ENCODE measurements at regions not wholly inside any gene's neighbourhood (a gene's known extent, or its start where the extent isn't known, plus 50 kb on each side); places are given as distances from the start of the nearest gene placed in this dataset.

GRCh38 chr14:101623685-101624444 lies 62.6 kb downstream of the DIO3 start:
- Histone ChIP-seq H3K4me3 (ENCODE audit: low read depth, low read length) (no peak overlapping the region), H3K36me3 (ENCODE audit: control insufficient read depth in 2 of 2, insufficient read depth in 1 of 2, low read length in 2 of 2) (no peaks in the 10 kb centered on the region), H3K27ac (ENCODE audit: extremely low read depth, low read depth, low read length) (no peak overlapping the region), H3K4me1 (ENCODE audit: control insufficient read depth, insufficient read depth, low read length) (no peaks in the 10 kb centered on the region), H3K9me3 (ENCODE audit: control insufficient read depth, insufficient read depth, low read depth, low read length) (no peaks in the 10 kb centered on the region)
- ChIA-PET CTCF (no interaction called here), POLR2A (no interaction called here)
- no peak for TF ChIP-seq ZBTB20 (tag by site-specific recombination; IDR thresholded peaks at IDR 0.05)
- peak; percentile 39 for TF ChIP-seq ZIC2 (tag by site-specific recombination; IDR thresholded peaks at IDR 0.05)

GRCh38 chr14:101624536-101624935 lies 63.2 kb downstream of the DIO3 start:
- CTCF ChIA-PET, result no interaction called here

GRCh38 chr14:101625336-101626097 lies 64.2 kb downstream of the DIO3 start:
- POLR2A ChIA-PET, result no interaction called here

More at GRCh38 chr14:101624536-101624935, 63.2 kb downstream of the DIO3 start:
- Histone ChIP-seq H3K9me3 (ENCODE audit: control insufficient read depth, insufficient read depth, low read depth, low read length) (no peaks in the 10 kb centered on the region), H3K4me3 (ENCODE audit: low read depth, low read length) (no peak overlapping the region), H3K36me3 (ENCODE audit: control insufficient read depth in 2 of 2, insufficient read depth in 1 of 2, low read length in 2 of 2) (no peaks in the 10 kb centered on the region), H3K27ac (ENCODE audit: extremely low read depth, low read depth, low read length) (no peak overlapping the region), H3K4me1 (ENCODE audit: control insufficient read depth, insufficient read depth, low read length) (no peaks in the 10 kb centered on the region)
- TF ChIP-seq ZNF23 (tag by site-specific recombination; IDR thresholded peaks at IDR 0.05; ENCODE audit: borderline replicate concordance) (no peak), TRIM28 (IDR thresholded peaks at IDR 0.05; ENCODE audit: borderline replicate concordance, low read length) (no peak), PRDM4 (tag by site-specific recombination; IDR thresholded peaks at IDR 0.05) (no peak), SETDB1 (IDR thresholded peaks at IDR 0.05; ENCODE audit: insufficient read length, low read length) (no peak), ZNF302 (tag by site-specific recombination; IDR thresholded peaks at IDR 0.05; ENCODE audit: low read depth) (no peak), ZNF513 (tag by site-specific recombination; IDR thresholded peaks at IDR 0.05) (no peak)
- POLR2A ChIA-PET, result no interaction called here

More at GRCh38 chr14:101625336-101626097, 64.2 kb downstream of the DIO3 start:
- H3K36me3 ChIP-seq (ENCODE audit: control insufficient read depth in 2 of 2, insufficient read depth in 1 of 2, low read length in 2 of 2), result no peaks in the 10 kb centered on the region
- no peaks in the 10 kb centered on the region for H3K4me1 ChIP-seq (ENCODE audit: control insufficient read depth, insufficient read depth, low read length)
- H3K4me3 ChIP-seq (ENCODE audit: low read depth, low read length), result no peak overlapping the region
- no peak overlapping the region for H3K27ac ChIP-seq (ENCODE audit: extremely low read depth, low read depth, low read length)
- H3K9me3 ChIP-seq (ENCODE audit: control insufficient read depth, insufficient read depth, low read depth, low read length), result no peaks in the 10 kb centered on the region
- TF ChIP-seq ZNF394 (tag by site-specific recombination; IDR thresholded peaks at IDR 0.05; ENCODE audit: borderline replicate concordance) (no peak), ZNF366 (tag by site-specific recombination; conservative IDR thresholded peaks at IDR 0.05) (peak; percentile 98), ZNF138 (tag by site-specific recombination; IDR thresholded peaks at IDR 0.05; ENCODE audit: borderline replicate concordance) (no peak), ZNF311 (tag by site-specific recombination; IDR thresholded peaks at IDR 0.05; ENCODE audit: borderline replicate concordance) (0 out of 2 replicates have a peak, but pooled peaks have one; percentile 30), ZNF148 (tag by site-specific recombination; IDR thresholded peaks at IDR 0.05; ENCODE audit: borderline replicate concordance) (peak; percentile 24; the same call in 1 of the 2 replicates), ZNF544 (tag by site-specific recombination; IDR thresholded peaks at IDR 0.05) (0 out of 2 replicates have a peak, but pooled peaks have one; percentile 17), ZBTB17 (tag by site-specific recombination; IDR thresholded peaks at IDR 0.05) (peak; percentile 93), ZNF621 (tag by site-specific recombination; IDR thresholded peaks at IDR 0.05) (0 out of 2 replicates have a peak, but pooled peaks have one; percentile 19)
- CTCF ChIA-PET, result no interaction called here
